CD4-positive, alpha-beta memory T cell (primary cell): ENCODE measurements at regions not wholly inside any gene's neighbourhood (a gene's known extent, or its start where the extent isn't known, plus 50 kb on each side); places are given as distances from the start of the nearest gene placed in this dataset.
"Not testable (repeated sequence)": the region's sequence is repeated elsewhere in the genome, so short reads cannot be mapped to it uniquely, and the experiment has no call there.

Experiments used
- CTCF ChIA-PET: fragments of 350-600 bp; sonication (Branson Sonifier 250); formaldehyde crosslinking; loops from one replicate; lab custom pipeline; 2021; ENCODE audit warnings: inconsistent platforms; ENCODE audit not compliant: partially characterized antibody; lab: Charles Lee
- POLR2A ChIA-PET: fragments of 350-600 bp; sonication (Branson Sonifier 250); formaldehyde crosslinking; loops from one replicate; lab custom pipeline; 2021; ENCODE audit not compliant: partially characterized antibody; lab: Charles Lee
- DNase-seq, 5 donors: peaks; one replicate each; pipeline versions ENCODE4 v3.0.0 to v3.0.0-alpha.2; 2020 to 2022; ENCODE audit warnings: mixed read lengths in 1 of 5
- H3K27ac ChIP-seq: one replicate; pipeline ENCODE4 v1.7.0; 2013; ENCODE audit warnings: low read depth, low read length
- H3K27me3 ChIP-seq: 2 replicates; pipeline ENCODE4 v1.7.0; 2013; ENCODE audit warnings: mild to moderate bottlenecking, low read length, moderate library complexity; ENCODE audit not compliant: insufficient read depth
- H3K36me3 ChIP-seq: 2 replicates; pipeline ENCODE4 v1.7.0; 2013; ENCODE audit warnings: mild to moderate bottlenecking, low read length, moderate library complexity; ENCODE audit not compliant: insufficient read depth
- H3K4me1 ChIP-seq: 2 replicates; pipeline ENCODE4 v1.7.0; 2013; ENCODE audit warnings: mild to moderate bottlenecking, low read length, moderate library complexity; ENCODE audit not compliant: insufficient read depth
- H3K4me3 ChIP-seq, 2 donors: one replicate each; pipeline ENCODE4 v1.7.0; 2013; ENCODE audit warnings: low read length in 2 of 2, mild to moderate bottlenecking in 1 of 2
- H3K9me3 ChIP-seq, 2 donors: one replicate each; pipeline ENCODE4 v1.7.0; 2013; ENCODE audit warnings: low read length in 2 of 2, control low read depth in 1 of 2; ENCODE audit not compliant: control insufficient read depth in 1 of 2
- H3K27ac Mint-ChIP-seq, 7 donors: one replicate each; pipeline ENCODE4 v1.8.0; 2020 to 2021; ENCODE audit warnings: mixed read lengths in 7 of 7, mild to moderate bottlenecking in 6 of 7, inconsistent platforms in 3 of 7, moderate library complexity in 3 of 7
- H3K27me3 Mint-ChIP-seq, 2 donors: one replicate each; pipeline ENCODE4 v1.8.0; 2020 to 2021; ENCODE audit warnings: mixed read lengths in 2 of 2
- H3K36me3 Mint-ChIP-seq, 2 donors: one replicate each; pipeline ENCODE4 v1.8.0; 2020 to 2021; ENCODE audit warnings: mixed read lengths in 2 of 2, inconsistent platforms in 1 of 2, mild to moderate bottlenecking in 1 of 2
- H3K4me1 Mint-ChIP-seq, 4 donors: one replicate each; pipeline ENCODE4 v1.8.0; 2020 to 2021; ENCODE audit warnings: mixed read lengths in 4 of 4, mild to moderate bottlenecking in 1 of 4
- H3K4me3 Mint-ChIP-seq, 8 donors: one replicate each; pipeline ENCODE4 v1.8.0; 2020 to 2021; ENCODE audit warnings: mixed read lengths in 8 of 8, mild to moderate bottlenecking in 7 of 8, moderate library complexity in 6 of 8, inconsistent platforms in 3 of 8
- H3K9me3 Mint-ChIP-seq, 8 donors: one replicate each; pipeline ENCODE4 v1.8.0; 2020 to 2021; ENCODE audit warnings: mixed read lengths in 8 of 8, mild to moderate bottlenecking in 5 of 8, inconsistent platforms in 3 of 8, moderate library complexity in 1 of 8
- intact Hi-C: fragments of 100-400 bp; cut with micrococcal nuclease; formaldehyde crosslinking; loops from one replicate; pipeline ENCODE4 v1.15.1; 2023

- H3K27me3 ChIP-seq: no peaks in the 10 kb centered on the region
- Mint-ChIP-seq H3K4me3 (peak overlapping the region in 1 of 8 donors; percentile 5), H3K36me3 (peaks cover 2 to 8% of the 10 kb centered on the region in 2 donors), H3K27me3 (no peaks in the 10 kb centered on the region), H3K4me1 (no peaks in the 10 kb centered on the region), H3K27ac (no peak overlapping the region), H3K9me3 (peaks cover 0 to 29% (median 25%) of the 10 kb centered on the region in 8 donors)
- no peak for DNase-seq
- intact Hi-C loops: no loop called here
- peaks cover 0 to 5% of the 10 kb centered on the region in 2 donors for H3K9me3 ChIP-seq
- H3K4me1 ChIP-seq: no peaks in the 10 kb centered on the region
- ChIA-PET CTCF (no interaction called here), POLR2A (no interaction called here)
- no peak overlapping the region for H3K27ac ChIP-seq
- no peak overlapping the region for H3K4me3 ChIP-seq
- no peaks in the 10 kb centered on the region for H3K36me3 ChIP-seq
These were observed 101.8 kb downstream of the TMEM167A start for GRCh38 chr5:82975396-82975795.

DNA sequence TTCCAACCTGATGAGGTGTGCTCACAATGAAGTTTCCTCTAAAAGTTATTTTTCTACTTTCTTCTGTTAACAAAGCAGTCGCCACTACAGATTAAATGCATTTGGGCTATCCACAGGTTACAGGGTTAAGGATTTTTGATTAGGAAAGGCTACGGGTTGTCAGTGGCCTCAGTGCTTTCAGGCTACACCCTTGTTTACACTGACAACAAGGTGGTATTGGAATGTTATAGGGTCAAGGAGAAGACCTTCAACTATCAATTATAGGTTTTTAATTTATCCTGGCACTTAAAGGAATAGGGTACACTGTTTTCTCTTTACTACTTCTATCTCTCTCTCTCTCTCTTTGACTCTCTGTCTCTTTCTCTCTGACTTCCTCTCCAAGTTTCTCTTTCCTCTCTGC lies 102.8 kb downstream of the TMEM167A start:
- CTCF ChIA-PET, POLR2A ChIA-PET: not testable (repeated sequence)

DNA sequence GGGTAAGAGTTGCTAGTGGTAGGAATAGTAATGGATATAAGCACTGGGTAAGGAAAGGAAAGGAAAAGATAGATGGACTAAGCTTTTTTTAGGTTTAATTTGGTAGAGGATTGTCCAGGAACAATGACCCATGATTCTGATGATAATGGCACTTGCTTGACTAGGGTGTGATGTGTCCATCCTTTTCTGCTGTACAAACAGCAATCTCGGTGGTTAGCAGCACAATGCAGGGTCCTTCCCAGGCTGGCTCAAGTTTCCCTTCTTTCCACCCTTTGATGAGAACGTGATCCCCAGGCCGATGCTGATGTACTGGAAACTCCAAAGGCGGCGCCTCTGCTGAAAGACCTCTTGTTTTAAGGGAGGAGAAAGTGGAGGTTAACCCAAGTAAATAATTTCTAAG lies 105.3 kb downstream of the TMEM167A start:
- Mint-ChIP-seq H3K4me3 (no peak overlapping the region), H3K36me3 (peaks cover 2 to 8% of the 10 kb centered on the region in 2 donors), H3K27me3 (peaks cover 0 to 2% of the 10 kb centered on the region in 2 donors), H3K4me1 (peaks cover 0 to 9% (median under 1%) of the 10 kb centered on the region in 4 donors), H3K9me3 (peaks cover 0 to 29% (median 22%) of the 10 kb centered on the region in 8 donors), H3K27ac (no peak overlapping the region)
- Histone ChIP-seq H3K4me3 (no peak overlapping the region), H3K9me3 (peaks cover 0 to 5% of the 10 kb centered on the region in 2 donors), H3K4me1 (no peaks in the 10 kb centered on the region), H3K27ac (no peak overlapping the region), H3K27me3 (no peaks in the 10 kb centered on the region), H3K36me3 (no peaks in the 10 kb centered on the region)
- no peak for DNase-seq
- POLR2A ChIA-PET: no interaction called here
- intact Hi-C loops: no loop called here
- CTCF ChIA-PET: no interaction called here

More for the DNA sequence above, 102.8 kb downstream of the TMEM167A start:
- peaks cover 0 to 29% (median 25%) of the 10 kb centered on the region in 8 donors for H3K9me3 Mint-ChIP-seq
- H3K4me3 Mint-ChIP-seq, H3K36me3 Mint-ChIP-seq, H3K36me3 ChIP-seq, H3K27ac ChIP-seq, DNase-seq, H3K27me3 ChIP-seq, H3K9me3 ChIP-seq, H3K27ac Mint-ChIP-seq, H3K4me3 ChIP-seq, H3K27me3 Mint-ChIP-seq, H3K4me1 Mint-ChIP-seq, intact Hi-C loops, H3K4me1 ChIP-seq: not testable (repeated sequence)

GRCh38 chr5:82971034-82971806 lies 106.0 kb downstream of the TMEM167A start:
- H3K9me3 ChIP-seq, H3K27me3 Mint-ChIP-seq, H3K4me1 ChIP-seq, H3K4me1 Mint-ChIP-seq, intact Hi-C loops, H3K36me3 Mint-ChIP-seq, H3K4me3 ChIP-seq, H3K4me3 Mint-ChIP-seq, H3K27me3 ChIP-seq, H3K27ac ChIP-seq, CTCF ChIA-PET, H3K36me3 ChIP-seq, DNase-seq, POLR2A ChIA-PET: not testable (repeated sequence)
- H3K9me3 Mint-ChIP-seq: peaks cover 0 to 23% (median 17%) of the 10 kb centered on the region in 8 donors
- peak overlapping the region in 1 of 7 donors; percentile 27 for H3K27ac Mint-ChIP-seq

DNA sequence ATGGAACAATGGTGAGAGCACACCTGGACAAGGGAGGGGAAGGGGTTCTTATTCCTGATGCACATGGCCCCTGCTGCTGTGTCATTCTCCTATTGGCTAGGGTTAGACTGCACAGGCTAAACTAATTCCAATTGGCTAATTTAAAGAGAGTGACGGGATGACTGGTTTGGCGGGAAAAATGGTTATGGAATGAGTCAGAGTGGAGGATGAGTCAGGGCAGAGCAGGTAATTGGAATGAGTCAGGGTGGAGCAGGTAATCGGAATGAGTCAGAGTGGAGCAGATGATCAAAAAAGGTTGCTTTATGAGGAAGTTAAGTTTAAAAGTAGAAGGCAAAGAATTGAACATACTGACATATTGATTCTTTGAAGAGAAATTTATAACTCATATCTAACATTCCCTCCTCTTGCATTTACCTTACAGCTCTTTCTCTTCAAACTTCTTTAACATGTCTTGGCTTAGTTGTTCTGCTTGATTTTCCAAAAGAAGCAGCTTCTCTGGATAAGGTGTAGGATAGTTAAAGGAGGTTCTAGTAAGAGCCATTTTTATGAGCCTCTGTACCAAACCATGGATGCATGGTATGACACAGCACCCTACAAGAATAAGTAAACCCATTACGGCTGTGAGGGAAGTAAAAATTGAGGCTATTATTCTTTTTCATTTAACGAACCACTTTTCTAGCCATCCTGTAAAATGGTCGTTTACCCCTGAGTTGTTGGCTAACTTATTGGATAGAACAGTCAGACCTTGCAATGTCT lies 107.8 kb downstream of the TMEM167A start:
- H3K4me3 Mint-ChIP-seq, H3K27me3 ChIP-seq, H3K4me3 ChIP-seq, DNase-seq, H3K9me3 Mint-ChIP-seq, POLR2A ChIA-PET, H3K4me1 ChIP-seq, H3K36me3 ChIP-seq, H3K9me3 ChIP-seq, H3K27me3 Mint-ChIP-seq, intact Hi-C loops, H3K36me3 Mint-ChIP-seq, H3K27ac ChIP-seq, CTCF ChIA-PET, H3K27ac Mint-ChIP-seq, H3K4me1 Mint-ChIP-seq: not testable (repeated sequence)

DNA sequence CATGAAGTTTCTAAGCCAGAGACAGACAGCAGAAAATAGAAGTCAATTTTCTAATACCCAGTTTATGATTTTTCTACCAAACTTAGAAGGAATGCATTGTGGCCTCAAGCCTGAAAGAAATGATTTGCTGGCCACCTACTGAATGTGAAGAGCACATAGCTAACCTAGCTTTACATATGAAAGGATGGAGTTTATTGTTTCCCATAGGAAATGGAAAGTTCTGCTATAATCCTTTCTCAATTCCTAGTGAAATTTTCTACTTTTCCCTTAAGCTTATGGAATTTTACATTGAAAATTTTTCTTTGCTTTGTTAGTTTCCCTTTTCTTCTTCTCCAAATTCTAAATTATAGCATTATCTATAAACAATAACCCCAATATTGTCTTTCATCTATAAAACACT lies 110.1 kb downstream of the TMEM167A start:
- H3K4me3 Mint-ChIP-seq: no peak overlapping the region
- CTCF ChIA-PET: no interaction called here
- peaks cover 0 to 9% (median under 1%) of the 10 kb centered on the region in 4 donors for H3K4me1 Mint-ChIP-seq

DNA sequence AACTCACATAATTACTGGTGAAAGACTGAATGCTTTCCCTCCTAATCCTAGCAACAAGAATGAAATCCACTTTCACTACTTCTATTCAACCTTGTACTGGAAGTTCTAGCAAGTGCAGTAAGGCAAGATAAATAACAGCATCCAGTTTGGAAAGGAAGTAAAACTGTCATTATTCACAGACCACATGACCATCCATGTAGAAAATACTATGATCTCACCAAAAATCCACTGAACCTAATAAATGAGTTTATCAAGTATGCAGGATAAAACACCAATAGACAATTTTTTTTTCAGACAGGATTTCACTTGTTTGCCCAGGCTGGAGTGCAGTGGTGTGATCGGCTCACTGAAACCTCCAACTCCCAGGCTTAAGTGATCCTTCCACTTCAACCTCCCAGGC lies 117.7 kb downstream of the TMEM167A start:
- Histone ChIP-seq H3K9me3 (no peaks in the 10 kb centered on the region), H3K27me3 (no peaks in the 10 kb centered on the region), H3K36me3 (no peaks in the 10 kb centered on the region), H3K4me3 (no peak overlapping the region), H3K4me1 (no peaks in the 10 kb centered on the region), H3K27ac (no peak overlapping the region)
- Mint-ChIP-seq H3K9me3 (peaks cover 3 to 30% (median 23%) of the 10 kb centered on the region in 8 donors), H3K27me3 (peaks cover 0 to 2% of the 10 kb centered on the region in 2 donors), H3K36me3 (peaks cover 2 to 3% of the 10 kb centered on the region in 2 donors), H3K4me3 (no peak overlapping the region), H3K4me1 (no peaks in the 10 kb centered on the region), H3K27ac (no peak overlapping the region)
- intact Hi-C loops: no loop called here
- ChIA-PET POLR2A (no interaction called here), CTCF (no interaction called here)
- no peak for DNase-seq

More for the DNA sequence above, 110.1 kb downstream of the TMEM167A start:
- Histone ChIP-seq H3K27me3 (no peaks in the 10 kb centered on the region), H3K36me3 (no peaks in the 10 kb centered on the region), H3K4me3 (no peak overlapping the region), H3K27ac (no peak overlapping the region), H3K9me3 (no peaks in the 10 kb centered on the region), H3K4me1 (no peaks in the 10 kb centered on the region)
- no peaks in the 10 kb centered on the region for H3K36me3 Mint-ChIP-seq
- intact Hi-C loops: no loop called here
- no peaks in the 10 kb centered on the region for H3K9me3 Mint-ChIP-seq
- no peak for DNase-seq
- H3K27me3 Mint-ChIP-seq: peaks cover 0 to 2% of the 10 kb centered on the region in 2 donors
- no peak overlapping the region for H3K27ac Mint-ChIP-seq
- POLR2A ChIA-PET: no interaction called here
